GM23338 (cell line): ENCODE measurements at regions not wholly inside any gene's neighbourhood (a gene's known extent, or its start where the extent isn't known, plus 50 kb on each side); places are given as distances from the start of the nearest gene placed in this dataset.

Experiments
- ATAC-seq: fragments of 200-7000 bp; cut with Tn5 transposase; 3 replicates; pipeline ENCODE4 v1.9.1; 2020
- DNase-seq: peaks from one replicate; pipeline ENCODE4 v3.0.0-alpha.2; 2015; ENCODE audit warnings: low spot score
- H2AFZ ChIP-seq: fragments of 200-600 bp; sonication (generic); 2 replicates; pipeline ENCODE4 v1.8.0; 2016; ENCODE audit warnings: antibody characterized with exemption, mild to moderate bottlenecking, moderate library complexity
- H3F3A ChIP-seq: fragments of 200-600 bp; sonication (generic); replicated peaks from 2 replicates; pipeline ENCODE4 v1.8.0; 2017; ENCODE audit warnings: antibody characterized with exemption, mixed run types, low read depth
- H3K27ac ChIP-seq: fragments of 200-600 bp; sonication (generic); 2 replicates; pipeline ENCODE4 v1.6.1; 2016; ENCODE audit warnings: low read depth
- H3K27me3 ChIP-seq: fragments of 200-600 bp; sonication (generic); 2 replicates; pipeline ENCODE4 v1.8.0; 2016; ENCODE audit warnings: mild to moderate bottlenecking, mixed run types, moderate library complexity; ENCODE audit not compliant: insufficient read depth
- H3K36me3 ChIP-seq: fragments of 200-600 bp; sonication (generic); 2 replicates; pipeline ENCODE4 v1.8.0; 2016; ENCODE audit warnings: mild to moderate bottlenecking; ENCODE audit not compliant: insufficient read depth
- H3K4me1 ChIP-seq: fragments of 200-600 bp; sonication (generic); 2 replicates; pipeline ENCODE4 v1.8.0; 2016; ENCODE audit warnings: mild to moderate bottlenecking, moderate library complexity; ENCODE audit not compliant: insufficient read depth
- H3K4me2 ChIP-seq: fragments of 200-600 bp; sonication (generic); 2 replicates; pipeline ENCODE4 v1.7.1; 2017; ENCODE audit warnings: mixed run types
- H3K4me3 ChIP-seq: fragments of 200-600 bp; sonication (generic); 2 replicates; pipeline ENCODE4 v1.6.1; 2016; ENCODE audit warnings: mixed run types
- H3K79me2 ChIP-seq: fragments of 200-600 bp; sonication (generic); replicated peaks from 2 replicates; pipeline ENCODE4 v1.8.0; 2017; ENCODE audit warnings: mild to moderate bottlenecking; ENCODE audit not compliant: insufficient read depth
- H3K9me2 ChIP-seq: fragments of 200-600 bp; sonication (generic); 2 replicates; pipeline ENCODE4 v1.8.0; 2017; ENCODE audit not compliant: insufficient read depth
- H4K20me1 ChIP-seq: fragments of 200-600 bp; sonication (generic); replicated peaks from 2 replicates; pipeline ENCODE4 v1.8.0; 2017; ENCODE audit warnings: mild to moderate bottlenecking; ENCODE audit not compliant: insufficient read depth
- H3K27ac Mint-ChIP-seq: 2 replicates; pipeline ENCODE4 v1.8.0; 2020; ENCODE audit warnings: inconsistent platforms, mild to moderate bottlenecking, moderate library complexity, mixed read lengths
- H3K27me3 Mint-ChIP-seq: 3 replicates; pipeline ENCODE4 v1.8.0; 2022; ENCODE audit warnings: low read depth, mild to moderate bottlenecking, moderate library complexity, mixed read lengths, inconsistent platforms; ENCODE audit not compliant: insufficient read depth, poor library complexity
- H3K36me3 Mint-ChIP-seq: 3 replicates; pipeline ENCODE4 v1.8.0; 2021; ENCODE audit warnings: low read depth, mild to moderate bottlenecking, inconsistent platforms, moderate library complexity, mixed read lengths
- H3K4me1 Mint-ChIP-seq: 3 replicates; pipeline ENCODE4 v1.8.0; 2020; ENCODE audit warnings: mild to moderate bottlenecking, inconsistent platforms, mixed read lengths
- H3K4me3 Mint-ChIP-seq: 3 replicates; pipeline ENCODE4 v1.8.0; 2021; ENCODE audit warnings: moderate library complexity, mild to moderate bottlenecking, inconsistent platforms, mixed read lengths
- H3K9me3 Mint-ChIP-seq: 3 replicates; pipeline ENCODE4 v1.8.0; 2020; ENCODE audit warnings: moderate library complexity, mild to moderate bottlenecking, inconsistent platforms, mixed read lengths
- CREB1 ChIP-seq: fragments of 250-450 bp; sonication (Bioruptor Pico); IDR thresholded peaks from 2 replicates; pipeline ENCODE4 v1.5.0; 2020; ENCODE audit warnings: low read depth, mild to moderate bottlenecking, moderate library complexity
- EZH2 ChIP-seq: fragments of 200-600 bp; sonication (generic); IDR thresholded peaks from one replicate; pipeline ENCODE4 v1.8.0; 2017; ENCODE audit warnings: antibody characterized with exemption, mild to moderate bottlenecking, low read depth; ENCODE audit not compliant: unreplicated experiment
- EZH2phosphoT487 ChIP-seq: fragments of 200-600 bp; sonication (generic); IDR thresholded peaks from one replicate; pipeline ENCODE4 v1.8.1; 2018; ENCODE audit warnings: antibody characterized with exemption; ENCODE audit not compliant: unreplicated experiment
- JUNB ChIP-seq: IDR thresholded peaks from one replicate; pipeline ENCODE4 v1.6.1; 2016; ENCODE audit warnings: antibody characterized with exemption; ENCODE audit not compliant: unreplicated experiment
- NANOG ChIP-seq: IDR thresholded peaks from 2 replicates; pipeline ENCODE4 v1.6.1; 2016; ENCODE audit warnings: antibody characterized with exemption, borderline replicate concordance
- POLR2AphosphoS5 ChIP-seq: IDR thresholded peaks from 2 replicates; pipeline ENCODE4 v1.6.1; 2016; ENCODE audit warnings: antibody characterized with exemption, low read depth
- STAT1 ChIP-seq: IDR thresholded peaks from one replicate; pipeline ENCODE4 v1.6.1; 2016; ENCODE audit warnings: antibody characterized with exemption; ENCODE audit not compliant: unreplicated experiment
- ZNF114 ChIP-seq: fragments of 250-450 bp; sonication (Bioruptor Pico); IDR thresholded peaks from 2 replicates; pipeline ENCODE4 v1.5.0; 2020; ENCODE audit warnings: mild to moderate bottlenecking, moderate library complexity
- ZNF331 ChIP-seq: fragments of 250-450 bp; sonication (Bioruptor Pico); IDR thresholded peaks from 2 replicates; pipeline ENCODE4 v1.5.0; 2020; ENCODE audit warnings: low read depth, mild to moderate bottlenecking, moderate library complexity
- TF ChIP-seq, protein P1 (sequence below): IDR thresholded peaks from 2 replicates; pipeline ENCODE4 v1.6.1; 2016; ENCODE audit warnings: antibody characterized with exemption
- TF ChIP-seq, protein P2 (sequence below): fragments of 250-450 bp; sonication (Bioruptor Pico); IDR thresholded peaks from 2 replicates; pipeline ENCODE4 v1.5.0; 2020; ENCODE audit warnings: mild to moderate bottlenecking, moderate library complexity
- TF ChIP-seq, protein P3 (sequence below): IDR thresholded peaks from one replicate; pipeline ENCODE4 v1.6.1; 2018; ENCODE audit warnings: antibody characterized with exemption; ENCODE audit not compliant: unreplicated experiment
- TF ChIP-seq, protein P4 (sequence below), 2 experiments: fragments of 200-600 bp in 1 of 2; sonication (generic) in 1 of 2; conservative IDR thresholded peaks; 2 replicates each; pipeline versions ENCODE4 v1.5.1 to v1.6.1; 2016 to 2017; ENCODE audit warnings: antibody characterized with exemption in 2 of 2, low read depth in 2 of 2, mild to moderate bottlenecking in 2 of 2, moderate library complexity in 1 of 2

DNA sequence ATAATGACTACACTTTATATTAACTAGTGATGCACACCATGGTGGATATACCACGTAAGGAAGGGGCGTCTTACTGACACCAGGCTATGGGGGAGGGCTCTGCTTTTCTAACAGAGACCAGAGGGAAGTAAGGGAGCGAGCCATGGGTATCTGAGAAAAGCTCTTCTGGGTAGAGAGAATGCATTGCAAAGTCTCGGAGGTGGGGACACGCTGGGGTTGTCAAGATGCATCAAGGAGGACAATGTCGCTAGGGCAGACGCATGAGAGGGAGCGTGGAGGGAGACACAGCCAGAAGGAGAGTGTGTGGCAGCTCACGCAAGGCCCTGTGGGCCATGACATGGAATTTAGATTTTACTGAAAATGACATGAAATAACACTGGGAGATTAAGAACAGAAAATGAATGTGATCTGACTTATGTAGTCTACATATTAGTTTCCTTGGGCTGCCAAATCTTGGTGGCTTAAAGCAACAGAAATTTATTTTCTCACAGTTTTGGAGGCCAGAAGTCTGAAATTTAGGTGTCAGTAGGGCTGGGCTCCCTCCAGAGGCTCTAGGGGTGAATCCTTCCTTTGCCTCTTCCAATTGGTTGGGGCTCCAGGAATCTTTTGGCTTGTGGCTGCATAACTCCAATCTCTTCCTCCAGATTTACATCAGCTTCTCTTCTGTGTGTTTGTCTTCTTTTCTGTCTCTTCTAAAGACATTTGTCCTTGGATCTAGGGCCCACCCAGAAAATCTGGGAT, 352.2 kb downstream of the CYRIA start:
- H3K36me3 Mint-ChIP-seq: no peaks in the 10 kb centered on the region
- Histone ChIP-seq H3K9me2 (no peaks in the 10 kb centered on the region), H2AFZ (no peak overlapping the region), H3K4me3 (no peak overlapping the region), H3F3A (no peaks in the 10 kb centered on the region), H3K4me1 (no peaks in the 10 kb centered on the region), H3K27me3 (no peaks in the 10 kb centered on the region), H4K20me1 (no peaks in the 10 kb centered on the region), H3K27ac (no peak overlapping the region), H3K79me2 (no peaks in the 10 kb centered on the region), H3K4me2 (no peak overlapping the region), H3K36me3 (no peaks in the 10 kb centered on the region)
- ATAC-seq: no peak
- TF ChIP-seq CREB1 (no peak), POLR2AphosphoS5 (no peak), EZH2 (no peak), ZNF114 (CRISPR knock-in tag) (no peak), ZNF331 (CRISPR knock-in tag) (no peak), STAT1 (no peak), NANOG (no peak), EZH2phosphoT487 (no peak), JUNB (no peak)
- TF ChIP-seq, protein P1, sequence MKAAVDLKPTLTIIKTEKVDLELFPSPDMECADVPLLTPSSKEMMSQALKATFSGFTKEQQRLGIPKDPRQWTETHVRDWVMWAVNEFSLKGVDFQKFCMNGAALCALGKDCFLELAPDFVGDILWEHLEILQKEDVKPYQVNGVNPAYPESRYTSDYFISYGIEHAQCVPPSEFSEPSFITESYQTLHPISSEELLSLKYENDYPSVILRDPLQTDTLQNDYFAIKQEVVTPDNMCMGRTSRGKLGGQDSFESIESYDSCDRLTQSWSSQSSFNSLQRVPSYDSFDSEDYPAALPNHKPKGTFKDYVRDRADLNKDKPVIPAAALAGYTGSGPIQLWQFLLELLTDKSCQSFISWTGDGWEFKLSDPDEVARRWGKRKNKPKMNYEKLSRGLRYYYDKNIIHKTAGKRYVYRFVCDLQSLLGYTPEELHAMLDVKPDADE: no peak
- TF ChIP-seq, protein P2, sequence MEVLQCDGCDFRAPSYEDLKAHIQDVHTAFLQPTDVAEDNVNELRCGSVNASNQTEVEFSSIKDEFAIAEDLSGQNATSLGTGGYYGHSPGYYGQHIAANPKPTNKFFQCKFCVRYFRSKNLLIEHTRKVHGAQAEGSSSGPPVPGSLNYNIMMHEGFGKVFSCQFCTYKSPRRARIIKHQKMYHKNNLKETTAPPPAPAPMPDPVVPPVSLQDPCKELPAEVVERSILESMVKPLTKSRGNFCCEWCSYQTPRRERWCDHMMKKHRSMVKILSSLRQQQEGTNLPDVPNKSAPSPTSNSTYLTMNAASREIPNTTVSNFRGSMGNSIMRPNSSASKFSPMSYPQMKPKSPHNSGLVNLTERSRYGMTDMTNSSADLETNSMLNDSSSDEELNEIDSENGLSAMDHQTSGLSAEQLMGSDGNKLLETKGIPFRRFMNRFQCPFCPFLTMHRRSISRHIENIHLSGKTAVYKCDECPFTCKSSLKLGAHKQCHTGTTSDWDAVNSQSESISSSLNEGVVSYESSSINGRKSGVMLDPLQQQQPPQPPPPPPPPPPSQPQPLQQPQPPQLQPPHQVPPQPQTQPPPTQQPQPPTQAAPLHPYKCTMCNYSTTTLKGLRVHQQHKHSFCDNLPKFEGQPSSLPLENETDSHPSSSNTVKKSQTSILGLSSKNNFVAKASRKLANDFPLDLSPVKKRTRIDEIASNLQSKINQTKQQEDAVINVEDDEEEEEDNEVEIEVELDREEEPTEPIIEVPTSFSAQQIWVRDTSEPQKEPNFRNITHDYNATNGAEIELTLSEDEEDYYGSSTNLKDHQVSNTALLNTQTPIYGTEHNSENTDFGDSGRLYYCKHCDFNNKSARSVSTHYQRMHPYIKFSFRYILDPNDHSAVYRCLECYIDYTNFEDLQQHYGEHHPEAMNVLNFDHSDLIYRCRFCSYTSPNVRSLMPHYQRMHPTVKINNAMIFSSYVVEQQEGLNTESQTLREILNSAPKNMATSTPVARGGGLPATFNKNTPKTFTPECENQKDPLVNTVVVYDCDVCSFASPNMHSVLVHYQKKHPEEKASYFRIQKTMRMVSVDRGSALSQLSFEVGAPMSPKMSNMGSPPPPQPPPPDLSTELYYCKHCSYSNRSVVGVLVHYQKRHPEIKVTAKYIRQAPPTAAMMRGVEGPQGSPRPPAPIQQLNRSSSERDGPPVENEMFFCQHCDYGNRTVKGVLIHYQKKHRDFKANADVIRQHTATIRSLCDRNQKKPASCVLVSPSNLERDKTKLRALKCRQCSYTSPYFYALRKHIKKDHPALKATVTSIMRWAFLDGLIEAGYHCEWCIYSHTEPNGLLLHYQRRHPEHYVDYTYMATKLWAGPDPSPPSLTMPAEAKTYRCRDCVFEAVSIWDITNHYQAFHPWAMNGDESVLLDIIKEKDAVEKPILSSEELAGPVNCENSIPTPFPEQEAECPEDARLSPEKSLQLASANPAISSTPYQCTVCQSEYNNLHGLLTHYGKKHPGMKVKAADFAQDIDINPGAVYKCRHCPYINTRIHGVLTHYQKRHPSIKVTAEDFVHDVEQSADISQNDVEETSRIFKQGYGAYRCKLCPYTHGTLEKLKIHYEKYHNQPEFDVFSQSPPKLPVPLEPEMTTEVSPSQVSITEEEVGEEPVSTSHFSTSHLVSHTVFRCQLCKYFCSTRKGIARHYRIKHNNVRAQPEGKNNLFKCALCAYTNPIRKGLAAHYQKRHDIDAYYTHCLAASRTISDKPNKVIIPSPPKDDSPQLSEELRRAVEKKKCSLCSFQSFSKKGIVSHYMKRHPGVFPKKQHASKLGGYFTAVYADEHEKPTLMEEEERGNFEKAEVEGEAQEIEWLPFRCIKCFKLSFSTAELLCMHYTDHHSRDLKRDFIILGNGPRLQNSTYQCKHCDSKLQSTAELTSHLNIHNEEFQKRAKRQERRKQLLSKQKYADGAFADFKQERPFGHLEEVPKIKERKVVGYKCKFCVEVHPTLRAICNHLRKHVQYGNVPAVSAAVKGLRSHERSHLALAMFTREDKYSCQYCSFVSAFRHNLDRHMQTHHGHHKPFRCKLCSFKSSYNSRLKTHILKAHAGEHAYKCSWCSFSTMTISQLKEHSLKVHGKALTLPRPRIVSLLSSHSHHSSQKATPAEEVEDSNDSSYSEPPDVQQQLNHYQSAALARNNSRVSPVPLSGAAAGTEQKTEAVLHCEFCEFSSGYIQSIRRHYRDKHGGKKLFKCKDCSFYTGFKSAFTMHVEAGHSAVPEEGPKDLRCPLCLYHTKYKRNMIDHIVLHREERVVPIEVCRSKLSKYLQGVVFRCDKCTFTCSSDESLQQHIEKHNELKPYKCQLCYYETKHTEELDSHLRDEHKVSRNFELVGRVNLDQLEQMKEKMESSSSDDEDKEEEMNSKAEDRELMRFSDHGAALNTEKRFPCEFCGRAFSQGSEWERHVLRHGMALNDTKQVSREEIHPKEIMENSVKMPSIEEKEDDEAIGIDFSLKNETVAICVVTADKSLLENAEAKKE (CRISPR knock-in tag): no peak
- TF ChIP-seq, protein P3, sequence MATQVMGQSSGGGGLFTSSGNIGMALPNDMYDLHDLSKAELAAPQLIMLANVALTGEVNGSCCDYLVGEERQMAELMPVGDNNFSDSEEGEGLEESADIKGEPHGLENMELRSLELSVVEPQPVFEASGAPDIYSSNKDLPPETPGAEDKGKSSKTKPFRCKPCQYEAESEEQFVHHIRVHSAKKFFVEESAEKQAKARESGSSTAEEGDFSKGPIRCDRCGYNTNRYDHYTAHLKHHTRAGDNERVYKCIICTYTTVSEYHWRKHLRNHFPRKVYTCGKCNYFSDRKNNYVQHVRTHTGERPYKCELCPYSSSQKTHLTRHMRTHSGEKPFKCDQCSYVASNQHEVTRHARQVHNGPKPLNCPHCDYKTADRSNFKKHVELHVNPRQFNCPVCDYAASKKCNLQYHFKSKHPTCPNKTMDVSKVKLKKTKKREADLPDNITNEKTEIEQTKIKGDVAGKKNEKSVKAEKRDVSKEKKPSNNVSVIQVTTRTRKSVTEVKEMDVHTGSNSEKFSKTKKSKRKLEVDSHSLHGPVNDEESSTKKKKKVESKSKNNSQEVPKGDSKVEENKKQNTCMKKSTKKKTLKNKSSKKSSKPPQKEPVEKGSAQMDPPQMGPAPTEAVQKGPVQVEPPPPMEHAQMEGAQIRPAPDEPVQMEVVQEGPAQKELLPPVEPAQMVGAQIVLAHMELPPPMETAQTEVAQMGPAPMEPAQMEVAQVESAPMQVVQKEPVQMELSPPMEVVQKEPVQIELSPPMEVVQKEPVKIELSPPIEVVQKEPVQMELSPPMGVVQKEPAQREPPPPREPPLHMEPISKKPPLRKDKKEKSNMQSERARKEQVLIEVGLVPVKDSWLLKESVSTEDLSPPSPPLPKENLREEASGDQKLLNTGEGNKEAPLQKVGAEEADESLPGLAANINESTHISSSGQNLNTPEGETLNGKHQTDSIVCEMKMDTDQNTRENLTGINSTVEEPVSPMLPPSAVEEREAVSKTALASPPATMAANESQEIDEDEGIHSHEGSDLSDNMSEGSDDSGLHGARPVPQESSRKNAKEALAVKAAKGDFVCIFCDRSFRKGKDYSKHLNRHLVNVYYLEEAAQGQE: no peak
- TF ChIP-seq, protein P4, sequence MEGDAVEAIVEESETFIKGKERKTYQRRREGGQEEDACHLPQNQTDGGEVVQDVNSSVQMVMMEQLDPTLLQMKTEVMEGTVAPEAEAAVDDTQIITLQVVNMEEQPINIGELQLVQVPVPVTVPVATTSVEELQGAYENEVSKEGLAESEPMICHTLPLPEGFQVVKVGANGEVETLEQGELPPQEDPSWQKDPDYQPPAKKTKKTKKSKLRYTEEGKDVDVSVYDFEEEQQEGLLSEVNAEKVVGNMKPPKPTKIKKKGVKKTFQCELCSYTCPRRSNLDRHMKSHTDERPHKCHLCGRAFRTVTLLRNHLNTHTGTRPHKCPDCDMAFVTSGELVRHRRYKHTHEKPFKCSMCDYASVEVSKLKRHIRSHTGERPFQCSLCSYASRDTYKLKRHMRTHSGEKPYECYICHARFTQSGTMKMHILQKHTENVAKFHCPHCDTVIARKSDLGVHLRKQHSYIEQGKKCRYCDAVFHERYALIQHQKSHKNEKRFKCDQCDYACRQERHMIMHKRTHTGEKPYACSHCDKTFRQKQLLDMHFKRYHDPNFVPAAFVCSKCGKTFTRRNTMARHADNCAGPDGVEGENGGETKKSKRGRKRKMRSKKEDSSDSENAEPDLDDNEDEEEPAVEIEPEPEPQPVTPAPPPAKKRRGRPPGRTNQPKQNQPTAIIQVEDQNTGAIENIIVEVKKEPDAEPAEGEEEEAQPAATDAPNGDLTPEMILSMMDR (conservative IDR thresholded peaks at IDR 0.05; ENCODE audit: low read depth in 2 of 2): no peak
- DNase-seq: no peak
- H3K4me3 Mint-ChIP-seq: no peak overlapping the region
- H3K9me3 Mint-ChIP-seq: no peaks in the 10 kb centered on the region
- H3K27ac Mint-ChIP-seq: no peak overlapping the region
- peaks cover 3% of the 10 kb centered on the region for H3K27me3 Mint-ChIP-seq
- peaks cover 7% of the 10 kb centered on the region for H3K4me1 Mint-ChIP-seq
